ENCODE measurements at regions not wholly inside any gene's neighbourhood (a gene's known extent, or its start where the extent isn't known, plus 50 kb on each side); places are given as distances from the start of the nearest gene placed in this dataset.

DNA sequence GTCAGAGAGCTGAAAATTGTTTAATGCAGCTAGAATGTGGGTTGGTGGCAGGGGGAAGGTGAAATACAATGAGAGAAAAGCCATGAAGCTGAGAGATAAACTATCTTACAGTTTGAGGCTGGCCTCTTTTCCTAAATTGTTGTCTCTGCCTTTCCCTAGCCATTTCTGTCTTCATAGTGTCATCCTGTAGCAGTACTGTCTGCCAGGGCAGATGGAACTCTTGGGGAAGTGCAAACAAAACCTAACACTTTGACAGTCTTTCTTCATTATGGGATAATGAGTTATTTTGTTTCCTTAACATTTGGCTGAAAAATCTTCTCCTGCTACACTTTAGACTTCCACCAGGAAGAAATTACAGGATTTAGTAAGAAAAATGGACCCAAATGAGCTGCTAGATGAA, 197.8 kb upstream of the ARX start:
- DNase-seq, result no peak

DNA sequence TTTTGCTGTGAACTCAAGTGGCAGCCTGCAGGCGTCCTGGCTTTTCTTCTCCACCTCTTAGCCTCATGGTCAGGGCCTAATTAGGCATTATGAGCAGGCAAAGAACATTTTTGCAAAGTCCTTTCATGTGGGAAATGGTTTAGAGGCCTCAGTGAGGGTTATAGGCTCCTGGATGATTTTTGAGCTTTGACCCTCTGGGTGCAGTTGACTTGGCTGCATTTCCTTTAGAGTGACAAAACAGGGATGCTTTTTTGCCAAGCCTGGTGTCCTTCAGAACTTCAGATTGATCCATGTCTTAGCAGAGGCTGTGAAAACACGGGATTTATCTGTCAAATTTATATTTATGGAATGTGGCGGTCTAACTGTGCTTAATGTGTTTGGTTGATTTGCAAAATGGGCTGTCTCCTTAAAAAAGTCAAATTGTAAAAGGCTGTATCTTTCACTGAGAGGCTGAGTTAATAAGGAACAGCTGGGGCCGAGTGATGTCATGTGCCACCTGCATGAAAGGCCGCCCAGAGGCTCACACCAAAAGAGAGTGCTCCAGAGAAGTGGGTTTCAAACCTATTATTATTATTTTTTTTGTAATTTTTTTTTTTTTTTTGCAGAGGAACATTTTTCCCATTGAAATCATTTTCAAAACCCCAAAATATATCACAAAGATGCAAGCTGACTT, 192.2 kb upstream of the ARX start:
- DNase-seq, result no peak

DNA sequence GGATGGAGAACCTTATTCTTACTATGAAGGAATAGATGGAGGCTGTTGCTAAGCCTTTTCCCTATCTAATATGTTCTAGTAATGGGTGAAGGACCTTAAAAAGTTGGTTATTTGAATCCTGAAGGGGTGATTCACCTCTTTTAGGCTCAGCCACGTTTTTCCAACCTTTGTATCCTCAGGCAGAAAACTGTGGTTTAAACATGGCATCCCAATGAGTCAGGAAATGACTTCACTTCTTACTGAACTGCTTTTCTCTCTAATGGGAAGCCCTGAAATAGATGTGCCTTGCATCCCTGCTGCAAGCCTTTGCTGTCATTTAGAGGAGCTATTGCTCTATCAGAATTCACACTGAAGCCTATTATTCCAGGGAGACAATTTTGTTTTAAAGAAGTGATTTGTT, 191.0 kb upstream of the ARX start:
- DNase-seq, result no peak

DNA sequence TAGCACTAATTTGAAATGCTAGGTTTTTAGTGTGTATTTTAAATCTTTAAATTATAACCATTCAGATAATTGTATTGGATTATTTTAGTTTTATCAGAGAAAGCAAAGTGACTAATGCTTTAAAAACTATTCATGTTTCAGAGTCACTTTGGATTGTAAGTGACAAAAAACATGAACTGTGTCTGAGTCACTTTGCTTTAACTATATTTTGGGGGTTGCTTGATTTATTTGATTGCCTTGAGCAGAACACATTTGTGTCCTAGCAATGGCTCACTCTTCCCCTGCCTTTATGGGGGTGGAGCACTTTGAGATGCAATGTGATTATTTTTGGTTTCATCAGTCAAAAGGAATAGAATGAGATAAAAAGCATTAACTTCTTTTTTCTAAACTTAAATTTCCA, 188.4 kb upstream of the ARX start:
- no peak for DNase-seq

DNA sequence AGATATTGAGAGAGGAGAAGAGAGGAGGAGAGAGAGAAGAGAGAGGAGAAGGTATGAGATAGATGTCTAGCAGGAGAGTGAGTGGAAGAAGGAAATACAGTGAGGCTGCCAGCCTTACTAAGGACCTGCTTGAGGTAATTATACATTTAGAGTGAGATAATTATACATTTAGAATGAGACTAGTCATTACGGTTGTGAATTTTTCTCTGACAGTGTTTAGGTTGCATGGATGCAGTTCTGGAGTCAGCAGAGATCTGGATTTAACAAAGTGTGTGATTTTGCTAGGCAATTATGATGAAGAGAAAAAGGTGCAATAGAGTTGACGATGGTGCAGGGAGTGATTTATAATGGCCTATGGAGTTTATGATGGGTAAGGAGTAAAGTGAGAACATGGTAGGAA, 187.1 kb upstream of the ARX start:
- DNase-seq, result no peak

DNA sequence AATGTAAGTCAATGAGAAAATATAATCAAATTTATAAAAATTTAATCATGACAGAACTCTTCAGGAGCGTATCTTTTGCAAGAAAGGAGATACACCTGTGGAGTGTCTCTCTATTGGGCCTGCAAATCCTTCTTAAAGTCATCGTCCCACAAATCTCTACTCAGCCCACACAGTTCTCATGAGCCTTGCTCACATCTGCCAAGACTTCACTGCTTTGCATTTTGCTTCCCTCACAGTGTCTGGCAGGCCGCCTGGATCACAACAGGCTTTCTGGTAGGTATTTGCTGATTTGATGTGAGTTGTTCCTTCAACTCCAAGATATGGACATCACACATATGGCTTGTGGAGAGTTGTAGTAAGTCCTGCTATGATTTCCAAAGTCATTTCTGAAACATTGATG, 183.1 kb upstream of the ARX start:
- no peak for DNase-seq

DNA sequence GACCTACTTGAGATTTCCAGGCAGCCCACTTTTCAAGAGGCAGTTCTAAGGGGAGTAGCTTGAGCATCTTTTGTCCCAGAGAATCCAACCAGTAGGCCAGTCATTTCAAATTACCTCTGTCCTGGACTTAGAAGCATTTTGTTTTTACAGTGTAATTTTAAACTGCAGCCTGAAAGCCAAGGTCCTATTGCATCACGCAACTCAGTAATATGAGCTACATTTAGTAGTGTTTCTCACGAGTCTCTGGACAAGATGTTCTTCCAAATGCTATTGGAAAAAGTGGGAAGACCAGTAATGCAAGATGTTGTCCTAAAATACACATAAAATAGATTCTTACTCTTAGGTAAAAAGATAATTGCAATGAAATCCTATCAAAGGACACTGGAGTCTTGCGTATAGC, 182.5 kb upstream of the ARX start:
- DNase-seq, result no peak

DNA sequence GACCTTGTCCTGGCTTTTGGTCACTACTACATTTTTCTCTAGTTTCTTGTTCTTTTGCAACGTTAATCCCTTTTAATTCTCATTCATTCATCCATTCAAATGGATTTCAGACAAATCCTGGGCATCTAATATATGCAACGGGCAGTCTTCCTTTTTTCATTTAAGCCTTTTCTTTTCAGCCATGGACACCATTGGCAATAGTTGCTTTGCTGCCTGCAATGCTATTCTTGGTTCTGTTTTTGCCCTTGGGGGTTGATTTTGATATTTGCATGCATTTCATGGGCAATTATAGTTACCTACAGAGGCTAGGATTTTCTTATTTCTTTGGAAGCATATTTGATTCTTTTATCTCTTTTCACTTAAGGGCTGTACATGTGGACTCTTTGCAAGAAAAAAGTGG, 180.5 kb upstream of the ARX start:
- DNase-seq, result no peak

DNA sequence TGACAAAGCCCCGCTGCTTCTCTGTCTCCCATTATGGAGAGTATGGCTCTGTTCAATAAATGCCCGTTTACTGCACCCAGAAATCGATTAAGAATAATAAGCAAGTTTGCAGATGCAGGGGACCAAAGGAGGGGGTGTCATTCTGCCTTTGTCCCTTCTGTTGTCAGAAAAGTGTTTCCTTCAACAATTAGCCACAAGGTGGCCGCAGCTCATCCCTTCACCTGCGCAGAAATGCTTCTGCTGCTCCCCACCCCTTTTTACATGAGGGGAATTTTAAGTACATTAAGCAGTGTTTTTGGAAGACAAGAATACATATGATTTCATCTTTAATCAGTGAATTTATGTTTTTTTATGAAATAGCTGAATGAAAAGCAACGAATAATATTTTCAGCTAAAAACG, 175.6 kb upstream of the ARX start:
- DNase-seq, result no peak

DNA sequence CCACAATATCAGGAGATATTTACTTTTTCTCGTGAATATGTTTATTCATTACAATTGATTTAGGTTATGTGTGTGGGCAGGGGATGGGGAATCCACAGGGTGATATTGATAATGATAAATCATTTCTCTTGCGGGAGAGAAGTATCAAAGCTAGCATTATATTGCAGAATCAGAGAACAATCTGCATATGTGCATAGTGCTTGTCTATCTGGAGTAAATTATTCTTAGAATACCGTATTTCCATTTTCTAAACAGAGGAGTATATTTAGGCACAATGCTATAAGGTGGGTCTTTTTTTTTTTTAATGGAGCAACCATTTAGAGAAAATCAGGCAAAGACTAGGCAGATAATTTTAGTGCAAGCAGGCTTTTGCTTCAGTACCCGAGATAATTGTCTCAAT, 166.0 kb upstream of the ARX start:
- no peak for DNase-seq

DNA sequence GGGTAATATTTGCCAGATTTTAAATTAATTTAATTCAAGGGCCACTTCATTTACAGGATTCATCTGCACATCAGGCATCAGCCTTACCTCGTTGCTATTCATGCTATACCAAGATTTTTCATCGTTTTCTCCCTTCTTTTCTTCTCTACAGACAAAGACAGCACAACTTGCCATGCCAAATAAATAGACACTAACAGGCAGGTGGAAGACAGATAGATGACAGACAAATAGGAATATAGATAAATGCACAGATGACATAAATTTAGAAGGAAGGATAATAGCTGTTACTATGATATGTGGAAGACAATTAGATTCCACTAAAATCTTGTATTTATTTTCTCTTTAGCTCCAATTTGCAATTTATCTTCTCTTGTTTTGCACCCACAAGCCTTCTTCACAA, 164.5 kb upstream of the ARX start:
- no peak for DNase-seq

DNA sequence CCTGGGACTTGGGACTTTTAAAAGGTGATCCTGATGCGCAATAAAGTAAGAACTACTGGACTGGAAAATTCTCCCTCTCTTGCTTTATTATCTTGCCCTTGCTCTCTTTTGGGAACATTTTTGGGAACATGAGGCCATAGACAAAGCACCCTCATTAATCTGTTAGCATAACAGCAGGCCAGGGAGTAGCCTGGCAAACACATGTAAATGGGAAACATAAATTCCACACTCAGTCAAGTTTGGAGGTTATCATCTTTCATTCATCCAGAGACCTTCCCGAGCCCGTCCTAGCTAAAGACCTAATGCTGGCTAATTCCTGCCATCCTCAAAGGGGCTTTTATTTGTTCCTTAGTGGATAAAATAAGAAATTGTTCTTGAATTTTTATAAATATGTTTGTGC, 162.8 kb upstream of the ARX start:
- no peak for DNase-seq

DNA sequence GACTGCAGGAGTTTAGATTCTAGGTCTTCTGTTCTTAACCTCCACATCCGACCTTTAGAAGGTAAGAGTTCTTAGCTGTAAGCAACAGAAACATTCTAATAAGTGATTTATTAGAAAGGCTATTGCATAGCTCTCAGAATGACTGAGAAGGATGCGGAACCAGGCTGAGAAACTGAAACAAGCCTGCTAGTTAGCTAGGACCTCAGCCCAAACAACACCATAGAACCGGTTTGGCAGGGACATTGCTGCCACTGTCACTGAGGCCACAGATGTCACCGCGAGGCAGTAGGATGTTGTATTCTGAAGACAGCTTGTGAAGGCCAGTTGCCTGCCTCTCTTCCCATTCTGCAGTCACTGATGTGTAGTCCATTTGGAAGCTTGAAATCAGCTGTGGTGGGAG, 160.0 kb upstream of the ARX start:
- DNase-seq, result no peak

DNA sequence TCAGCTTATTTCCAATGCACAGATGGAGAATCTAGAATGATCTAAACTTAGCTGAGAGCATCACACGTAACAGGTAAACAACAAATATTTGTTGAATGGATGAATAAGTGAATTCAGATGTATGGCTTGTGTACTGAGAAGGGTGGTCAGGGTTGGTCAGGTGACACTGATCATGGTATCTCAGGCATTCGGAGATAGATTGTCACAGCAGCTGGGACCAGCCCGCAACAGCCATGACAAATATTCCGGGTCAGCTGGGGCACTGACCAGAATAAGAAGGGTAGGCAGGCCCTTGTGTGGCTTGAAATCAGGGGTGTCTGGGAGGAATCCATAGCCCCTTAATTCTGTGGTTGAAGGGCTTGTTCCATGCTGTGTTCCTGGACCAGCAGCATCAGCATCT, 159.4 kb upstream of the ARX start:
- no peak for DNase-seq

DNA sequence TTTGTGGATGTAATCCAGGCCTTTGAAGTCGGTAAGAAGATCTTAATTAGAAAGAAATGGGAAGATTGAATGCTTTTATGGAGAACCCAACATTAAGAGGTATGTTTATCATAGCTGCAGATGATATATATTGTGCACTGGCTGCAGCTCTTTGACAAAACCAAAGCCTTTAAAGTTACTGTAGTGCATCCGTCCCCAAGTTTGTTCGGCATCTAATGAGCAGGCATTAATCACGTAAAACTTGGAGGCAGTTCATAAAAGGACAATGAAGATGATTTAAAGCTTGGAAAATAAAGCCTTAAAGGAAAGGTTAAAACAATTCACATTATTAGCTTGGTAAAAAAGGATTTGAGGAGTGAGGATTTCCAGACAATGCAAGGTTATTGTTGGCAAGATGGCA, 150.8 kb upstream of the ARX start:
- DNase-seq, result no peak

DNA sequence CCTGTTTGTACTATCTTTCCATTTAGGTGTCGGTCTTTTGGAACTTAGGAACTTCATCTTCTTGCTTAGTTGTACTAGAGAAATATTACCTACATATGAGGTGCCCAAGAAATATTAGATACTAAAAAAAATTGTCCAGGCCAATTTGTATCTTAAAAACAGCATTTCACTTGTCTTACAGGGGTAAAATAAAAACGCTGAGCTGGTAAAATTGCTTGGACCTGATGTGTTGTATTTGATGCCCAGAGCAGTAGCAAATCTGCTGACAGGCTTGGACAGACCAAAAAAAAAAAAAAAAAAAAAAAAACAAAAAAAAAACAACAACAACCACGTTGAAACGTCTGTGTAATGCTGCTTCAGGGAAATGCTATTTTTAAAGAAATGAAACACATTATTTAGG, 150.4 kb upstream of the ARX start:
- no peak for DNase-seq

DNA sequence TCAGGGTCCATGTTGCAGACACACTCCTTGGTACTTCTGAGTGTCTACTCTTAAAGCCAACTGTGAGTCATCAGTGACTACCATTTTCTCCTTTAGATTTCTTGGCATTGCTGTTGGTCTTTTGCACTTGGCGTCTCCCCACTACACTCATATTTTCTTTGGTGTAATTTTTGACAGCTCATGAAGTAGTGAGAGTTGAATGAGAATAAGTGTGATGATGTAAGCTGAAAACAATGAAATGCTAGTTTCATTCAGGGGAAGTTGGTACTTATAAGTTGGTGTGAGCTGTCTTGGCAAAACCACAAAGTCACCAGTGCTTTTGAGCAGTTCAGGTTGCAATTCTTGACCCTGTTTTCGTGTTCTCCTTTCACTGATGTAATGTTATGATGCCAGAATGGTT, 142.9 kb upstream of the ARX start:
- DNase-seq, result no peak

DNA sequence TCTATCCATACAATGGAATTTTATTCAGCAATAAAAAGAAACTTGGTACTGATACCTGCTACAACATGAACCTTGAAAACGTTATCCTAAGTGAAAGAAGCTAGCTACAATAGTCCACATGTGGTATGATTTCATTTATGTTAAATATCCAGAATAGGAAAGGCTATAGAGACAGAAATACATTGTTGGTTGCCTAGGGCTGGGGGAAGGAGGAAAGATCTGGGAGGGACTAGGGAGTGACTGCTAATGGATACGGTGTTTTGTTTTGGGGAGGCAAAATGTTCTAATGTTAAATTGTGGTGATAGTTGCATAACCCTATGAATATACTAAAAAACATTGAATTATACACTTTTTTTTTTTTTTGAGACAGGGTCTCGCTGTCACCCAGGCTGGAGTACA, 141.1 kb upstream of the ARX start:
- DNase-seq, result no peak

DNA sequence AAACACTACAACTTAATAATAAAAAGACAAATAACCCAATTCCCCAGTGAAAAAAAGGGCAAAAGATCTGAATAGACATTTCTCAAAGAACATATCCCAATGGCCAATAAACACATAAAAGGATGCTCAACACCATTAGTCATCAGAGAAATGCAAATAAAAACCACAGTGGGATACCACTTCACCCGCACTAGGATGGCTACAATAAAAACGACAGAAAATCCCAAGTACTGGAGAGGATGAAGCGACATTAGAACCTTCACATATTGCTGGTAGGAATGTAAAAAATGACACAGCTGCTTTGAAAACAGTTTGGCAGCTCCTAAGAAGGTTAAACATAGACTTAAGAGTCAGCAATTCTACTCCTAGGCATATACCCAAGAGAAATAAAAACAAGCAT, 140.6 kb upstream of the ARX start:
- DNase-seq, result no peak

DNA sequence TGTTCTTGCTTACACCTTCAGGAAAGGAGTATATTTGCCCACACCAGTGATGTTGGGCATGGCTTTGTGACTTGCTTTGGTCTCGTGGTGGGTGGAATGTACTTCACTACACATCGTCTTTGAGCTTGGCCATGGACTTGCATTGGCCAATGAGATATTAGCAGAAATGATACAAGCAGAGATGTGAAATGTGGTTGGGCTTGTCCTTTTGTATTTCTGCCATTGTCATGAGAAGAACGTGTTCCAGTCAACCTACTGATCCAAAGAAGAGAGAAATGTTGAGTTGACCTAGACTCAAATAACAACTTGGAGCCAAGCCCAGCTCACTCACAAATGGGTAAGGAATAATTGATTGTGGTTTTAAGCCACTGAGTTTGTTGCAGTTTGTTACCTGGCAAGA, 138.4 kb upstream of the ARX start:
- DNase-seq, result no peak

DNA sequence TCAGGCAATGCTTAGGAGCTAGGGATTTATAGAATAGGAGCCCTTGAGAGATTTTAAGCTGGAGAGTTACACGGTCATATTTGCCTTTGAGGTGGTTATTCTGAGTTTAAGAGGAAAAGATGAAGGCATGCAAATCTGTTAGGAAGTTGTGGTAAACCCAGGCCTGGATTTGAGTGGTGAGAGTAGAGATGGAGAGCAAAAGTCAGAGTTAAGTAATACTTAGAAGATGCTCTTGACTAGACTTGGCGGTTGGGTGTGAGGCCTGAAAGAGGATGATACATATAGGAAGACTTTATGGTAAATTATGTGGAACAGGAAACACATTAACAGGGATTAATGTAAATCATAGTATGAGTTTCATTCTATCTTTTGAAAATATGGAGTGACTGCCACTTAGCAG, 136.0 kb upstream of the ARX start:
- no peak for DNase-seq

DNA sequence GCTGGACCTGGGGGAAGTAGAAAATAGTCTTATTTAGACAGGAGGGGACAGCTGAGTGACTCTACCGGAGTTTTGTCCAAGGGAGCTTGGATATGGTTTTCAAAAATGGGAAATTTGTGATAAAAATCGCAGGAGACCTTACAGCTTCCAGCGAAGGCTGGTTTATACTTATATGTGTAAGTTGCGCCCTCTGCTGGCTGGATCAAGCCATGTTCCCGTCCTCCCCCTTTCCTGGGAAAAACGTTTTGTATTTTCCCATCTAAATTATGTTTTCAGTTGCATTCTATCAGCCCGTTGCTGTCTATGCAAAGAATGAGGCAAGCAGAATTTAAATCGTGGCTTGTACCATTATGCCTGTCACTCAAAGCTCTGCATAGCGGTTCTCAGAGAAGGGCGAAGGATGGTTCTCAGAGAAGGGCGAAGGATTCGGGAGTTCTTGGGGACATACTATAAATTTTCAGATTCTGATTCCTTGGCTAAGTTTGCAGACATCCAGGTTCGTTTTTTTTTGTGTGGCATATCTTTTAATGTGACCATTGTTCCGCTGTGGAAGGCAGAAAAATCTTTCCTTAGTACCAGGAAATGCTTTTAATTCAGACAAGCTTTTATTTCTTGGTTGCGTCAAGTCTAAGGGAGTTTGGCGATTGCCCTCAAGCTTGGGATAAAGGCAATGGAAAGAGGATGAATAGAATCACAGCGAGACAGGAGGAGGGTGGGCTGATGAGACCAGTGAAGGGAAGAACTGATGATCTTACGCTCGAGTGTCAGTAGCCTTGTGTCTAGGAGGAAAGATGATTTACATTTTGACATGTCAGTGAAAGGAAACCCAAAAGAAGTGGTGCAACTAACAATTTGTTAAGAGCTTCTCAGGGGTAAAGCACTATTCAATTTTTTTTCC, 128.5 kb upstream of the ARX start:
- DNase-seq, result peak; percentile 51 to 68 (median 58)

DNA sequence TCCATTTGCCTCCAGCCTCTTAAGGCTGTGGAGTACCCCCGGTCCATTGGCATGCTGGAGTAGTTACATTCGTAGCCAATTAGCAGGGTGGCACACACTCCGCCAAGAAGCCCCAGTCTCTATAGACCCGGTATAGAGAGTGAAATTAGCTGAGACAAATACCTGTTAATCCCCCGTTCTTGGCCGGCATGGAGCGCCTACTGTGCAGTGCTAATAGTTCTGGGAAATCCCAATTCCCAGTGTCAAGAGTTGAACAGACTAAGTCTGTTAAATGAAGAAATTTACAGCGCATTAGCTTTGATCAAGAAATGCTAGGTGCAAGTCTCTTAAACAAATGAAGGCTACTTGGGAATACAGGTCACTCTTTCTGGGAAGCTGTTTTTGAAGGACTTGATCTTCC, 127.8 kb upstream of the ARX start:
- DNase-seq, result no peak

DNA sequence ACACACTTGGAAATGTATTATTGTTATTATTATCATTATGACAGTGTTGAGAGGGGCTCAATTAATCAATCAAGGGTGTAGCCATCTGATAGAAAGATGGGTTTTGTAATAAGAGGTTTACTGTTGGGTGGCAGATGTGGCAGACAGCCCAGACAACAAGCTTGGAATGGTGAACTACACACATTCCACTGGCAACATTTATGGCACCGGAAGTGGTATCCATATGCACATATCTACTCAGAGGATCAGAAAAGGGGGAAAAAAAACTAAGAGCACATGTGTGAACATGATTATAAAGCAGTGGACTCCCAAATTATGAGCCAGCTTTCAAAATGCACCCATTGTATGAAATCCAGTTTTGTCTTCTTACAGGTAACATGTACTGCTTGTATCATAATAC, 125.9 kb upstream of the ARX start:
- DNase-seq, result no peak

DNA sequence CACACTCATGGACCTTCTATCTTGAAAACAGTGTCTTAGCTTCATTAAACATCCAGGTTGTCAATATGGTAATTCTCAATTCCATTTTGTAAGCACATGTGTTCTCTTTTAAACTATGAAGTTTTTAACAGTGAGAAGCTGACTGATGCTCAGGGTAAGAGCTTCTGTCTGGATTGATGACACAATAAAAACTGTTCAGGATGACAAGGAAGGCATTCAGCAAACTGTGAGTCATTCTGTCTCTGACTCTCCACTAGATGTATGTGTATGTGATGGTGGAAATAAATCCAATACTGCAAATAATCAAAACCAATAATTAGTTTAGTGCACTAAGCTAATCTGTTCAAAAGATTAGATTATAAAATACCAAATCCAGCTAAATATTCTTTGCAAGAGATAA, 115.3 kb upstream of the ARX start:
- no peak for DNase-seq

Measured in suppressor macrophage (primary cell).